AG10803 (cell line): ENCODE measurements at regions not wholly inside any gene's neighbourhood (a gene's known extent, or its start where the extent isn't known, plus 50 kb on each side); places are given as distances from the start of the nearest gene placed in this dataset.

Experiments
- DNase-seq: peaks from one replicate; pipeline ENCODE4 v3.0.0; 2010; ENCODE audit warnings: low read depth
- H3K4me3 ChIP-seq: 2 replicates; pipeline ENCODE4 v1.5.1; 2011; ENCODE audit warnings: mild to moderate bottlenecking, low read length, control low read depth
- CTCF ChIP-seq: conservative IDR thresholded peaks from 2 replicates; pipeline ENCODE4 v1.5.1; 2011; ENCODE audit warnings: mild to moderate bottlenecking, low read length, control low read depth, inconsistent platforms

GRCh38 chr14:51168215-51168613 is 71.8 kb upstream of the TMX1 start:
- TF ChIP-seq CTCF, result no peak
- H3K4me3 ChIP-seq, result no peak overlapping the region
- no peak for DNase-seq

DNA sequence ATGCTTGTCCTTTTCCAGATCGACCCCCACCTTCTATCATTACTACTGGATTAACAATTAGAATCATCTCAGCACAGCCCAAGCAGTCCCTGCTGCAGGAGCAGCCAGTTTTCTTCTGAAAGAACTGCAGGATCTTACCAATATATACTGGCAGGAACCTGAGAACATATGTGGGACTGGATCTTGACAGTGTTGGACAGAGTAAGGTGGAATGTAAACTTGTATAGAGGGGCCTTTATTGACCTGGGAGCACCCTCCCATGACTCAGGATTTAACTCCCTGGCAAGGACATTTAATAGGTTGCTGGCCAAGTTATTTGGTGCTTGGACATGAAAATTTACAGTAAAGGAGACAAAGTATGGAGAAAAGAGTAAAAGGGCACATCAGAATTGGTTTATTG is 66.2 kb upstream of the TMX1 start:
- H3K4me3 ChIP-seq, result no peak overlapping the region
- DNase-seq, result no peak
- TF ChIP-seq CTCF, result no peak

DNA sequence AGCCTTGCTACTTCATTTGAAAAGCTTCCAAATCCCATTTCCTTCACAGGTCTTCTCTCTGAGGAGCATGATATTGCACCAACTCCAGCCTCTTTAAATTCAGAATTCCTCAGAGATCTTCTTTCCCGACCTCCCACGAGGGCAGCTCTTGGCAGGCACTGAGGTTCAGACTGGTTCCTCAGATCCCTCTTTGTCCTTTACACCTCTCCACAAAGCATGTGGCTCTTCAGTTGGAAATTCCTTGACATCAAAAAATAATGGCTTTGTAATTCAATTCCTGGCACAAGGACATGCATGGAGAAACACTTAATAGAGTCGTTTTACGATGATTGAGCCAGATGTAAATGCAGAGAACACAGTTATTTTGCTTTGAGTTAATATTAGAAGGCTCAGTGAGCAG is 63.2 kb upstream of the TMX1 start:
- TF ChIP-seq CTCF, result no peak
- no peak overlapping the region for H3K4me3 ChIP-seq
- DNase-seq, result no peak

- DNase-seq, result no peak
- TF ChIP-seq CTCF, result no peak
- no peak overlapping the region for H3K4me3 ChIP-seq
These were observed 59.5 kb upstream of the TMX1 start for GRCh38 chr14:51180577-51180976.

- no peak overlapping the region for H3K4me3 ChIP-seq
- no peak for TF ChIP-seq CTCF
- no peak for DNase-seq
These were observed 57.9 kb upstream of the TMX1 start for GRCh38 chr14:51182131-51182565.

GRCh38 chr14:51185180-51185579 is 54.9 kb upstream of the TMX1 start:
- TF ChIP-seq CTCF, result no peak
- no peak overlapping the region for H3K4me3 ChIP-seq
- no peak for DNase-seq

GRCh38 chr14:51185754-51186153 is 54.3 kb upstream of the TMX1 start:
- no peak for TF ChIP-seq CTCF
- no peak for DNase-seq
- no peak overlapping the region for H3K4me3 ChIP-seq
